ENCODE measurements at regions not wholly inside any gene's neighbourhood (a gene's known extent, or its start where the extent isn't known, plus 50 kb on each side); places are given as distances from the start of the nearest gene placed in this dataset.

- no peak overlapping the region for H3K4ac ChIP-seq (replicated peaks; ENCODE audit: insufficient read length, low read depth, low read length)
Measured at GRCh38 chr2:133816037-133816436, 247.8 kb upstream of the NCKAP5 start.

More at GRCh38 chr2:133816037-133816436, 247.8 kb upstream of the NCKAP5 start:
- H3K18ac ChIP-seq (ENCODE audit: extremely low read depth, low read length), result peak overlapping the region; percentile 32; the same call in 1 of the 2 replicates
- 0 out of 2 replicates have a peak overlapping the region, but pooled peaks have one; percentile 39 for H2BK5ac ChIP-seq (ENCODE audit: low read depth, low read length)
- peaks cover 0 to 3% (median 0%) of the 10 kb centered on the region in 4 experiments; a peak in 2 of 7 replicates for H3K4me1 ChIP-seq (replicated peaks in 1 of 4; ENCODE audit: control insufficient read depth in 3 of 4, insufficient read depth in 4 of 4, low read length in 3 of 4)
- no peak overlapping the region for H3K56ac ChIP-seq (replicated peaks; ENCODE audit: insufficient read length, low read depth, low read length)
- H4K20me1 ChIP-seq (replicated peaks in 1 of 2; ENCODE audit: control insufficient read depth in 1 of 2, insufficient read depth in 2 of 2, low read length in 2 of 2), result no peaks in the 10 kb centered on the region
- no peaks in the 10 kb centered on the region for H3K36me3 ChIP-seq (ENCODE audit: control insufficient read depth in 2 of 4, insufficient read depth in 4 of 4, low read length in 3 of 4)
- FAIRE-seq (no peak), DNase-seq (ENCODE audit: low read depth in 1 of 2, low spot score in 2 of 2) (no peak)
- no peak overlapping the region for H4K91ac ChIP-seq (replicated peaks; ENCODE audit: insufficient read length, low read length)
- H3K79me2 ChIP-seq (ENCODE audit: control insufficient read depth in 1 of 2, insufficient read depth in 2 of 2, low read length in 2 of 2), result no peaks in the 10 kb centered on the region
- H2BK12ac ChIP-seq (ENCODE audit: low read depth, low read length), result no peak overlapping the region
- 0 out of 2 replicates have a peak overlapping the region, but pooled peaks have one; percentile 72 for H2BK15ac ChIP-seq (ENCODE audit: low read length)
- no peak overlapping the region for H4K5ac ChIP-seq (ENCODE audit: insufficient read length, low read depth, low read length)
- no peak overlapping the region for H3K14ac ChIP-seq (ENCODE audit: insufficient read length)
- WGBS, 2 experiments (ENCODE audit: extremely low coverage in 1 of 2, insufficient coverage in 1 of 2, insufficient read length in 1 of 2, insufficient replicate concordance in 2 of 2, low coverage in 1 of 2, low lambda C conversion rate in 2 of 2, missing lambda C conversion rate in 1 of 2), result 91% methylated on average over 3 of the region's 3 CpGs; no CpG with 5 or more reads in 1 of the 2 experiments
- H2AFZ ChIP-seq (ENCODE audit: low read length), result no peak overlapping the region
- no peak overlapping the region for H3K4me2 ChIP-seq (ENCODE audit: insufficient read depth in 1 of 2, low read depth in 2 of 2, low read length in 2 of 2)
- no peak overlapping the region; the same call in 1 of the 2 replicates for H4K8ac ChIP-seq (ENCODE audit: extremely low read depth, insufficient read depth, low read length)
- H3K27me3 ChIP-seq (replicated peaks in 1 of 4; ENCODE audit: control insufficient read depth in 3 of 4, extremely low read depth in 1 of 4, insufficient read depth in 3 of 4, low read length in 3 of 4), result no peaks in the 10 kb centered on the region
- H3K9me3 ChIP-seq (ENCODE audit: insufficient read depth in 2 of 2, low read depth in 1 of 2, low read length in 1 of 2), result no peaks in the 10 kb centered on the region
- H3K23ac ChIP-seq (ENCODE audit: insufficient read length), result no peak overlapping the region
- H3K27ac ChIP-seq (ENCODE audit: low read depth, low read length), result no peak overlapping the region
- H2AK5ac ChIP-seq (ENCODE audit: low read depth, low read length), result no peak overlapping the region
- H2BK20ac ChIP-seq (ENCODE audit: low read length), result no peak overlapping the region
- H2BK120ac ChIP-seq (replicated peaks; ENCODE audit: low read depth, low read length), result no peak overlapping the region
- no peaks in the 10 kb centered on the region for H3K79me1 ChIP-seq (ENCODE audit: low read depth, low read length)
- POLR2A ChIA-PET (ENCODE audit: partially characterized antibody), result no interaction called here
- no peaks in the 10 kb centered on the region for H3K23me2 ChIP-seq (ENCODE audit: low read depth, low read length)
- H3K9ac ChIP-seq (replicated peaks in 1 of 4; ENCODE audit: extremely low read depth in 1 of 4, low read depth in 3 of 4, low read length in 3 of 4), result no peak overlapping the region
- CTCF ChIA-PET (ENCODE audit: partially characterized antibody), result no interaction called here
- H3K4me3 ChIP-seq (ENCODE audit: extremely low read depth in 1 of 4, insufficient read depth in 2 of 4, low read depth in 3 of 4, low read length in 4 of 4), result no peak overlapping the region

Data from H1 (cell line).